ENCODE measurements at regions not wholly inside any gene's neighbourhood (a gene's known extent, or its start where the extent isn't known, plus 50 kb on each side); places are given as distances from the start of the nearest gene placed in this dataset.

DNA sequence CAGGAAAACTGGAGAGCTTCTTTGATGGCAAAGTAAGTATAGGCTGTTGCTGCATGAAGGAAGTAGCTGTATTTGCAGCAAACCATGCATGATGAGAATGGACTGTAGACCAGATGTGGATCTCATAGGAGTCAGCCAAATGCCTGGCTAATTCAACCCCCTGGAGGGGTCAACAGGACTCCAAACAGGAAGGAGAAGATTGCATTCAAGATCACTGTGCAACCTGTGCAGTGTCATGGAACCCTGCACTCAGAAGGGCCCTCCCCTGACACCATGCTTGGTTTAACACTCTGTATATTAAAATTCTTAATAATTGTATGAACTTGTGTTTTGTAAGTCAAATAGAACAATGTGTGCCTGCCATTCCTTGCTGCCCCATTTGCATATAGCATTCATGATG is 225.1 kb upstream of the FSCB start:
- Histone ChIP-seq H3K18ac (ENCODE audit: low read depth, low read length) (no peak overlapping the region), H2BK15ac (ENCODE audit: low read depth, low read length) (no peak overlapping the region), H3K36me3 (ENCODE audit: control insufficient read depth, insufficient read depth, low read length) (no peaks in the 10 kb centered on the region), H3K27ac (ENCODE audit: insufficient read depth, low read length) (no peak overlapping the region), H3K56ac (ENCODE audit: extremely low read depth, insufficient read depth, low read length) (no peak overlapping the region), H4K5ac (ENCODE audit: low read depth, low read length) (no peak overlapping the region), H3K27me3 (ENCODE audit: control insufficient read depth, insufficient read depth, low read length) (no peaks in the 10 kb centered on the region), H3K9me1 (ENCODE audit: insufficient read depth, low read length) (no peaks in the 10 kb centered on the region), H2BK20ac (ENCODE audit: low read depth, low read length) (no peak overlapping the region), H4K20me1 (ENCODE audit: insufficient read depth, low read length) (no peaks in the 10 kb centered on the region), H4K91ac (ENCODE audit: insufficient read depth, low read depth, low read length) (no peak overlapping the region), H3K4me1 (ENCODE audit: control insufficient read depth, insufficient read depth, low read length) (no peaks in the 10 kb centered on the region), H3K4me3 (ENCODE audit: insufficient read depth, low read depth, low read length) (no peak overlapping the region), H3K4ac (ENCODE audit: low read depth, low read length) (no peak overlapping the region), H2BK120ac (ENCODE audit: low read depth, low read length) (no peak overlapping the region), H3K79me1 (ENCODE audit: low read depth in 1 of 2, low read length in 2 of 2) (no peaks in the 10 kb centered on the region), H2AFZ (replicated peaks; ENCODE audit: low read length, poor library complexity) (no peak overlapping the region), H4K8ac (ENCODE audit: low read depth in 2 of 2, low read length in 2 of 2) (no peak overlapping the region), H2AK5ac (ENCODE audit: low read depth, low read length) (no peak overlapping the region), H3K9me3 (ENCODE audit: control insufficient read depth, insufficient read depth, low read length) (no peaks in the 10 kb centered on the region), H3K4me2 (ENCODE audit: low read depth, low read length) (no peak overlapping the region), H3K14ac (replicated peaks; ENCODE audit: low read depth, low read length) (no peak overlapping the region), H2AK9ac (replicated peaks; ENCODE audit: low read depth, low read length, poor library complexity) (no peak overlapping the region), H3K9ac (ENCODE audit: low read depth, low read length) (no peak overlapping the region), H3K23ac (ENCODE audit: low read depth, low read length) (no peak overlapping the region), H2BK5ac (ENCODE audit: low read depth, low read length, poor library complexity, severe bottlenecking) (no peak overlapping the region)
- in situ Hi-C loops (cut with MboI; ENCODE audit: low sequenced_read_pairs) (no loop called here), intact Hi-C loops (cut with micrococcal nuclease) (no loop called here), dilution Hi-C loops (cut with HindIII; ENCODE audit: low sequenced_read_pairs, unreplicated experiment) (no loop called here)
- TF ChIP-seq, protein P1, sequence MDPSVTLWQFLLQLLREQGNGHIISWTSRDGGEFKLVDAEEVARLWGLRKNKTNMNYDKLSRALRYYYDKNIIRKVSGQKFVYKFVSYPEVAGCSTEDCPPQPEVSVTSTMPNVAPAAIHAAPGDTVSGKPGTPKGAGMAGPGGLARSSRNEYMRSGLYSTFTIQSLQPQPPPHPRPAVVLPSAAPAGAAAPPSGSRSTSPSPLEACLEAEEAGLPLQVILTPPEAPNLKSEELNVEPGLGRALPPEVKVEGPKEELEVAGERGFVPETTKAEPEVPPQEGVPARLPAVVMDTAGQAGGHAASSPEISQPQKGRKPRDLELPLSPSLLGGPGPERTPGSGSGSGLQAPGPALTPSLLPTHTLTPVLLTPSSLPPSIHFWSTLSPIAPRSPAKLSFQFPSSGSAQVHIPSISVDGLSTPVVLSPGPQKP (IDR thresholded peaks at IDR 0.05; ENCODE audit: borderline replicate concordance, low read depth, low read length): no peak
- DNase-seq (no peak), ATAC-seq (ENCODE audit: low read depth) (no peak)
- no TSS peak for BruUV-seq (replicated peaks)
- POLR2A ChIA-PET (ENCODE audit: unreplicated experiment): no interaction called here
- CTCF ChIA-PET: no interaction called here

All from IMR-90 (cell line).